ENCODE measurements at regions not wholly inside any gene's neighbourhood (a gene's known extent, or its start where the extent isn't known, plus 50 kb on each side); places are given as distances from the start of the nearest gene placed in this dataset.

- TF ChIP-seq, protein P1, sequence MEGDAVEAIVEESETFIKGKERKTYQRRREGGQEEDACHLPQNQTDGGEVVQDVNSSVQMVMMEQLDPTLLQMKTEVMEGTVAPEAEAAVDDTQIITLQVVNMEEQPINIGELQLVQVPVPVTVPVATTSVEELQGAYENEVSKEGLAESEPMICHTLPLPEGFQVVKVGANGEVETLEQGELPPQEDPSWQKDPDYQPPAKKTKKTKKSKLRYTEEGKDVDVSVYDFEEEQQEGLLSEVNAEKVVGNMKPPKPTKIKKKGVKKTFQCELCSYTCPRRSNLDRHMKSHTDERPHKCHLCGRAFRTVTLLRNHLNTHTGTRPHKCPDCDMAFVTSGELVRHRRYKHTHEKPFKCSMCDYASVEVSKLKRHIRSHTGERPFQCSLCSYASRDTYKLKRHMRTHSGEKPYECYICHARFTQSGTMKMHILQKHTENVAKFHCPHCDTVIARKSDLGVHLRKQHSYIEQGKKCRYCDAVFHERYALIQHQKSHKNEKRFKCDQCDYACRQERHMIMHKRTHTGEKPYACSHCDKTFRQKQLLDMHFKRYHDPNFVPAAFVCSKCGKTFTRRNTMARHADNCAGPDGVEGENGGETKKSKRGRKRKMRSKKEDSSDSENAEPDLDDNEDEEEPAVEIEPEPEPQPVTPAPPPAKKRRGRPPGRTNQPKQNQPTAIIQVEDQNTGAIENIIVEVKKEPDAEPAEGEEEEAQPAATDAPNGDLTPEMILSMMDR (conservative IDR thresholded peaks at IDR 0.05; ENCODE audit: low read depth, low read length) = no peak
- TF ChIP-seq EZH2 (IDR thresholded peaks at IDR 0.05; ENCODE audit: low read length, unreplicated experiment) = no peak
Measured at GRCh38 chr18:57273194-57273593, 79.2 kb upstream of the ST8SIA3 start.
